Omental fat pad (tissue), 3 donors: ENCODE measurements at regions not wholly inside any gene's neighbourhood (a gene's known extent, or its start where the extent isn't known, plus 50 kb on each side); places are given as distances from the start of the nearest gene placed in this dataset.

Experiments used
- ATAC-seq: fragments of 150-250 bp; one replicate; pipeline ENCODE4 v1.9.1; 2016; ENCODE audit warnings: mild to moderate bottlenecking, moderate library complexity; ENCODE audit not compliant: low FRiP score
- DNase-seq: peaks from one replicate; pipeline ENCODE4 v3.0.0-alpha.2; 2019; ENCODE audit warnings: low spot score
- TF ChIP-seq, protein P1 (sequence below), 3 donors: fragments of 450-650 bp; IDR thresholded peaks; one replicate each; pipeline ENCODE4 v1.5.1; 2016 to 2017; ENCODE audit warnings: antibody characterized with exemption in 3 of 3, mild to moderate bottlenecking in 3 of 3, moderate library complexity in 2 of 3

DNA sequence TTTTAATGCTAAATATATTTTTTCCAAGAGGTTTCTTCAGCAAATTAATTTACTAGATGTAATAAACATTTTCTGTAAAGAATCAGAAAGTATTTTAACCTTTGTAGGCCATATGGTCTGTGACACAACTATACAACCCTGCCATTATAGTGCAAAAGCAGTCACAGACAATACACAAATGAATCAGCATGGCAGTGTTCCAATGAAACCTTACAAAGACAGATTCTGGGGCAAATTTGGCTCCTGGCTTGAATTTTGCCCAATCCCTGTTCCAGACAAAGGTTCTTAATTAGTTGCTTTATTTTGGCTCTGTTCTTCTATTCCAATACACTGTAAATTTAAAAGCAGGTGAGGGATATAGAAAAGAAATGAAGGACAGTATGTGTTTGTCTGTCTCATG lies 352.5 kb downstream of the C12orf50 start:
- TF ChIP-seq, protein P1, sequence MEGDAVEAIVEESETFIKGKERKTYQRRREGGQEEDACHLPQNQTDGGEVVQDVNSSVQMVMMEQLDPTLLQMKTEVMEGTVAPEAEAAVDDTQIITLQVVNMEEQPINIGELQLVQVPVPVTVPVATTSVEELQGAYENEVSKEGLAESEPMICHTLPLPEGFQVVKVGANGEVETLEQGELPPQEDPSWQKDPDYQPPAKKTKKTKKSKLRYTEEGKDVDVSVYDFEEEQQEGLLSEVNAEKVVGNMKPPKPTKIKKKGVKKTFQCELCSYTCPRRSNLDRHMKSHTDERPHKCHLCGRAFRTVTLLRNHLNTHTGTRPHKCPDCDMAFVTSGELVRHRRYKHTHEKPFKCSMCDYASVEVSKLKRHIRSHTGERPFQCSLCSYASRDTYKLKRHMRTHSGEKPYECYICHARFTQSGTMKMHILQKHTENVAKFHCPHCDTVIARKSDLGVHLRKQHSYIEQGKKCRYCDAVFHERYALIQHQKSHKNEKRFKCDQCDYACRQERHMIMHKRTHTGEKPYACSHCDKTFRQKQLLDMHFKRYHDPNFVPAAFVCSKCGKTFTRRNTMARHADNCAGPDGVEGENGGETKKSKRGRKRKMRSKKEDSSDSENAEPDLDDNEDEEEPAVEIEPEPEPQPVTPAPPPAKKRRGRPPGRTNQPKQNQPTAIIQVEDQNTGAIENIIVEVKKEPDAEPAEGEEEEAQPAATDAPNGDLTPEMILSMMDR (IDR thresholded peaks at IDR 0.05): no peak
- no peak for ATAC-seq
- no peak for DNase-seq

DNA sequence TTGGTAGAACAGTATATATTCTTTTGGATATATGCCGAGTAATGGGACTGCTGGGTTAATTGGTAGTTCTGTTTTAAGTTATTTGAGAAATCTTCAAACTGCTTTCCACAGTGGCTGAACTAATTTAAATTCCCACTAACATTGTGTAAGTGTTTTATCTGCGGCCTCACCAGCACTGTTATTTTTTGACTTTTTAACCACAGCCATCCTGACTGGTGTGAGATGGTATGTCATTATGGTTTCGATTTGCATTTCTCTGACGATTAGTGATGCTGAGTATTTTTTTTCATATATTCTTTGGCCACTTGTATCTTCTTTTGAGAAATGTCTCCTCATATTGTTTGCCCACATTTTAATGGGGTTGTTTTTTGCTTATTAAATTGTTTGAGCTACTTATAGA lies 357.4 kb downstream of the C12orf50 start:
- DNase-seq: no peak
- no peak for ATAC-seq
- TF ChIP-seq, protein P1 (IDR thresholded peaks at IDR 0.05): no peak

DNA sequence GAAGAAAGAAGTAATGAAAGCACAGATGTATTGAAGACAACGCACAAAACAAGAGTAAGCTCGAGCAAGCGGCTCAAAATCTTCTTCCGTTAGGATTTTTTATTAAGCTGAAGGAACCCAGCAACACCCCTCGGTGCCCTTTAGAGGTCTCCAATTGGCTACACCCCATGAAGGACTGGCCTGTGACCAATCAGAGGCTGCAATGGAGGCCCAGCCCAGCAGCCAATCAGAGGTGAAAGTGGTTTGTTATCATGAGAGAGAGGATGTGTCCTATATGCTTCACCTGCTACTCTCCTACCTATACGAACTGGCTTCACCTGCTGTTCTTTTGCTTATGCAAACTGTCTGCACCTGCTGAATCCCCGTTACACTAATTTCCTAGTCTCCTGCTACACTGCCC lies 358.8 kb downstream of the C12orf50 start:
- TF ChIP-seq, protein P1 (IDR thresholded peaks at IDR 0.05): no peak
- ATAC-seq: no peak
- DNase-seq: no peak

DNA sequence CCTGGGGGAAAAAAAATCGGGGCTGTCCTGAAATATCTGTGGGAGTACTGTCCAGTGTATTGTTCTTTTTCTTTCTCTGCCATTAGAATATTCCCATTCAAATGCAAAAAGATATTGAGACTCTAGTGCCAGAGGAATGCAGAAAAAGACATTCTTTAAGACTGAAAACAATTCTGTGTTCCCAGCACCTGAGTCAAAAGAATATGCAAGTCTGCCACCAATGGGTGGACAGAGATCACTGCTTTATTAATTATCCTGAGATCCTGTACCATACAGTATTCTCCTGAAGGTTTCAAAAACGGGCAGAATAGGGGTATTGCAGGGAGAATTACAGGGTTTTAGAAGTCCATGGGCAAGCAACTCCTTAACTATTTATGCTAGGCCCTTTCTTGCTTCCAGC lies 361.8 kb downstream of the C12orf50 start:
- ATAC-seq: no peak
- DNase-seq: no peak
- TF ChIP-seq, protein P1 (IDR thresholded peaks at IDR 0.05): no peak

DNA sequence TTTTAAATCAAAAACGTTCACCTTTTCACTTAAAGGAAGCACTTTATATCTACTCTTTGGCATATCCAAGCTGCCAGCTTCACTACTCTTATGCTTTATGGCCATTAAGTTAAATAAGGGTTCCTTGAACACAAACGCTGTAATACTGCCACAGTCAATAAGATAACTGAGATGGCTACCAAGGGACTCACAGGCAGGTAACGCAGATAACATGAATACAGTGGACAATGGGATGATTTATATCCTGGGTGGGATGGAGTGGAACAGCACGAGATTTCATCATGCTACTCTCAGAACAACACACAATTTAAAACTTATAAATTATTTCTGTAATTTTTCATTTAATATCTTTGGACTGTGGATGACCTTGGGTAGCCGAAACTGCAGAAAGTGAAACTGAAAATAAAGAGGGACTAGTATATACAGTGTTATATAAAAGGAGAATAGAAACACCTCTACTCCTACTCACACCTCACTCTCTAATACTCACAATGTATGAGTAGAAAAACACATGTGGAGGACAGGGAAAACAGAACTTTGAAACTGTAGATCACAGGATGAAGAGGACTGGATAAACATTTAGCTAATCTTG lies 367.3 kb downstream of the C12orf50 start:
- DNase-seq (no peak), ATAC-seq (peak; percentile 80)
- TF ChIP-seq, protein P1 (IDR thresholded peaks at IDR 0.05): no peak

DNA sequence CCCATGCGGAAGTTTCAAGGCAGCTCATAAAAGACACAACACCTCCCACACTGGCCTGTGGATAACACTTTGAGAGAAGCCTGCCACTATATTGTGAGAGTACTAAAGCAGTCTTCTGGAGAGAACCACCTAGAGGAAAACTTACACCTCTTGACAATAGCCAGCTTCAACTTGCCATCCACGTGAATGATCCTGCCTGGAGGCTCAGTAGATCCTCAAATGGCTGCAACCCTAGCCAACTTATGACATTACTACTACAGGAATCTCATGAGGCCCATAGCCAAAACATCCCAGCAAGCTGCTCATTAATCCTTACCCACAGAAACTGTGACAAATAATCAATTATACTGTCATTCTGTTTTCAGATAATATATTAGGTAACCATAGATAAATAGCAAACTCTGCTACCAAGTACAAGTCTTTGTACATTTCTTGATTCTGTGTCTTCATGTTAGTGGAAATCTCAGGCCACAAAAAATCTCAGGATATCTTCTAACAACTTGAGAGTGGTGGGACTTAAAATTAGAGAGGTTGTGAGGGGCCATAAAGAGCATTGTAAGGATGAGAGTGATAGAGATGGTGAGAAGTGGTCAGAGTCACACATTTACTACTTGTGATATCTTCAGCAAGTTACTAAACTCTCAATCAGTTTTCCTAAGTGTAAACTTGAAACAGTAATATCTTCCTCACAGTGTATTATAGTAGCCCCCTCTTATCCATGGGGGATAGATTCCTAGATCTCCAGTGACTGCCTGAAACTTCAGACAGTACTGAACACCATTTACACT lies 368.0 kb downstream of the C12orf50 start:
- TF ChIP-seq, protein P1 (IDR thresholded peaks at IDR 0.05): no peak
- ATAC-seq: peak; percentile 51
- no peak for DNase-seq

DNA sequence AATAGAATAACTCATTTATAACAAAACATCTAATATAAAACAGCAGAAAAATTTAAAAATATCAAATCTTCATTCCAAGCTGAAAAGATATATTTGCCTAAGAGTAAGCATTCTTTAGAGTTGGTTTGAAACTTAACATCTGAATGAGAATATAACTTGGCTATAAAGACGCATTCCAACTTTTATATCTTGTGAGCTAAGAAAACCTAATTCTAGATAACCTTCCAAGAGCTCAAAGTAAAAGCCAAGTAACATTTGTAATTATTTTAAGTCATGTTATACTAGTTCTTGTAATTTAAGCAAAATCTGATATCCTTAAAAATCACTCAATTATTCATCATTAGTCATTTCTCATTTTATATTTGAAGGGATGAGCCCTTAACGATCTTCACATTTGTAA lies 368.9 kb downstream of the C12orf50 start:
- DNase-seq (no peak), ATAC-seq (no peak)
- TF ChIP-seq, protein P1 (IDR thresholded peaks at IDR 0.05): no peak
